ENCODE measurements at regions not wholly inside any gene's neighbourhood (a gene's known extent, or its start where the extent isn't known, plus 50 kb on each side); places are given as distances from the start of the nearest gene placed in this dataset.

DNA sequence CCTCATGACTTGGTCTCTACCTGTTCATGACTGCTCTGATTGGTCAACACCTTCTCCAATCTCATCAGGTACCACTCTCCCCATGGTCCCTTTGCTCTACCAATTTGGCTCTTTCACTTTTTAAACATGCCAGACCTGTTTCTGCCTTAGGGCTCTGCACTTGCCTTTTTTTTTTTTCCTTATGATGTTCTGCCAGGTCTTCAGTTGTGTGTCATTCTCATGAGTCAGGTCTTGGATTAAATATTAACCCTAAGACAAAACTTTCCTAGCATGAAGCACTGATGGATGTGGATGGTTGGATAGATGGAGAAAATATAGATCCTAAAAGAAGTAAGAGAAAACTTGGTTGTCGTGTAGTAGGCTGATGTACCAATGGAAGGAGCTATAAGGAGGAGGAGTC is 219.3 kb downstream of the TTC32 start:
- TF ChIP-seq, protein P1, sequence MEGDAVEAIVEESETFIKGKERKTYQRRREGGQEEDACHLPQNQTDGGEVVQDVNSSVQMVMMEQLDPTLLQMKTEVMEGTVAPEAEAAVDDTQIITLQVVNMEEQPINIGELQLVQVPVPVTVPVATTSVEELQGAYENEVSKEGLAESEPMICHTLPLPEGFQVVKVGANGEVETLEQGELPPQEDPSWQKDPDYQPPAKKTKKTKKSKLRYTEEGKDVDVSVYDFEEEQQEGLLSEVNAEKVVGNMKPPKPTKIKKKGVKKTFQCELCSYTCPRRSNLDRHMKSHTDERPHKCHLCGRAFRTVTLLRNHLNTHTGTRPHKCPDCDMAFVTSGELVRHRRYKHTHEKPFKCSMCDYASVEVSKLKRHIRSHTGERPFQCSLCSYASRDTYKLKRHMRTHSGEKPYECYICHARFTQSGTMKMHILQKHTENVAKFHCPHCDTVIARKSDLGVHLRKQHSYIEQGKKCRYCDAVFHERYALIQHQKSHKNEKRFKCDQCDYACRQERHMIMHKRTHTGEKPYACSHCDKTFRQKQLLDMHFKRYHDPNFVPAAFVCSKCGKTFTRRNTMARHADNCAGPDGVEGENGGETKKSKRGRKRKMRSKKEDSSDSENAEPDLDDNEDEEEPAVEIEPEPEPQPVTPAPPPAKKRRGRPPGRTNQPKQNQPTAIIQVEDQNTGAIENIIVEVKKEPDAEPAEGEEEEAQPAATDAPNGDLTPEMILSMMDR (IDR thresholded peaks at IDR 0.05): no peak
- TF ChIP-seq SIN3A (IDR thresholded peaks at IDR 0.05; ENCODE audit: borderline replicate concordance, insufficient read depth, low read depth, low read length) (no peak), POLR2AphosphoS5 (IDR thresholded peaks at IDR 0.05; ENCODE audit: low read depth, low read length) (no peak)
- TF ChIP-seq, protein P2, sequence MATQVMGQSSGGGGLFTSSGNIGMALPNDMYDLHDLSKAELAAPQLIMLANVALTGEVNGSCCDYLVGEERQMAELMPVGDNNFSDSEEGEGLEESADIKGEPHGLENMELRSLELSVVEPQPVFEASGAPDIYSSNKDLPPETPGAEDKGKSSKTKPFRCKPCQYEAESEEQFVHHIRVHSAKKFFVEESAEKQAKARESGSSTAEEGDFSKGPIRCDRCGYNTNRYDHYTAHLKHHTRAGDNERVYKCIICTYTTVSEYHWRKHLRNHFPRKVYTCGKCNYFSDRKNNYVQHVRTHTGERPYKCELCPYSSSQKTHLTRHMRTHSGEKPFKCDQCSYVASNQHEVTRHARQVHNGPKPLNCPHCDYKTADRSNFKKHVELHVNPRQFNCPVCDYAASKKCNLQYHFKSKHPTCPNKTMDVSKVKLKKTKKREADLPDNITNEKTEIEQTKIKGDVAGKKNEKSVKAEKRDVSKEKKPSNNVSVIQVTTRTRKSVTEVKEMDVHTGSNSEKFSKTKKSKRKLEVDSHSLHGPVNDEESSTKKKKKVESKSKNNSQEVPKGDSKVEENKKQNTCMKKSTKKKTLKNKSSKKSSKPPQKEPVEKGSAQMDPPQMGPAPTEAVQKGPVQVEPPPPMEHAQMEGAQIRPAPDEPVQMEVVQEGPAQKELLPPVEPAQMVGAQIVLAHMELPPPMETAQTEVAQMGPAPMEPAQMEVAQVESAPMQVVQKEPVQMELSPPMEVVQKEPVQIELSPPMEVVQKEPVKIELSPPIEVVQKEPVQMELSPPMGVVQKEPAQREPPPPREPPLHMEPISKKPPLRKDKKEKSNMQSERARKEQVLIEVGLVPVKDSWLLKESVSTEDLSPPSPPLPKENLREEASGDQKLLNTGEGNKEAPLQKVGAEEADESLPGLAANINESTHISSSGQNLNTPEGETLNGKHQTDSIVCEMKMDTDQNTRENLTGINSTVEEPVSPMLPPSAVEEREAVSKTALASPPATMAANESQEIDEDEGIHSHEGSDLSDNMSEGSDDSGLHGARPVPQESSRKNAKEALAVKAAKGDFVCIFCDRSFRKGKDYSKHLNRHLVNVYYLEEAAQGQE (IDR thresholded peaks at IDR 0.05; ENCODE audit: insufficient read depth in 1 of 2, low read depth in 2 of 2, low read length in 1 of 2): no peak
